ENCODE measurements at regions not wholly inside any gene's neighbourhood (a gene's known extent, or its start where the extent isn't known, plus 50 kb on each side); places are given as distances from the start of the nearest gene placed in this dataset.

DNA sequence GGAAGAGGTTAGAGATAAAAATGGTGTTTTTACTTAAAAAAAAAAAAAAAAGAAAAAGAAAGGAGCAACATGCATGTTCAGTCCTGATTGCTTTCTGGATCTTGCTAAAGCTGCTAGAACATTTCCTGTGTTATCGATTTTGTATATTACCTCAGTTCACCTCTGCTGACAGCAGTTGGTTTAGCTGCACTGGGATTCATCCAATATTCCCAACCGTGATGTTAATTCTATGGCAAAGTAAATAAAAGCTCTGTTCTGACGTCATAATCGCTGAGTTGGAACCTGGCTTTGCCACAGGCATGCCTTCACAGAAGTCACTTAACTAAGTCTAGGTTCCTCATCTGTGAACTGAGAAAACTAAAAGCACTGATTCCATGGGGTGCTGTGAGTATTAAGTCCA lies 90.7 kb upstream of the SORBS2 start:
- Histone ChIP-seq H3K36me3 (ENCODE audit: insufficient read depth, low read length) (no peaks in the 10 kb centered on the region), H4K20me1 (ENCODE audit: insufficient read depth) (no peaks in the 10 kb centered on the region), H3K9me2 (ENCODE audit: insufficient read depth, low read length) (no peaks in the 10 kb centered on the region), H3K27me3 (ENCODE audit: insufficient read depth, low read depth, low read length) (no peaks in the 10 kb centered on the region), H3F3A (ENCODE audit: insufficient read depth, low read length, poor library complexity, severe bottlenecking) (no peaks in the 10 kb centered on the region), H3K27ac (ENCODE audit: low read length) (no peak overlapping the region), H3K9ac (ENCODE audit: low read length) (no peak overlapping the region), H3K4me2 (ENCODE audit: low read length) (no peak overlapping the region), H3K9me3 (ENCODE audit: low read length) (no peaks in the 10 kb centered on the region), H3K79me2 (replicated peaks; ENCODE audit: insufficient read depth, low read length) (no peaks in the 10 kb centered on the region), H2AFZ (ENCODE audit: low read depth, low read length) (no peak overlapping the region), H3K4me3 (ENCODE audit: low read length) (no peak overlapping the region)
- TF ChIP-seq MXI1 (conservative IDR thresholded peaks at IDR 0.05; ENCODE audit: poor library complexity, severe bottlenecking) (no peak), EP300 (conservative IDR thresholded peaks at IDR 0.05; ENCODE audit: poor library complexity, severe bottlenecking) (no peak), SMC3 (conservative IDR thresholded peaks at IDR 0.05; ENCODE audit: poor library complexity) (no peak), CTCF (IDR thresholded peaks at IDR 0.05; ENCODE audit: poor library complexity, severe bottlenecking) (no peak), RAD21 (conservative IDR thresholded peaks at IDR 0.05) (no peak), REST (IDR thresholded peaks at IDR 0.05; ENCODE audit: borderline replicate concordance) (no peak), TAF1 (IDR thresholded peaks at IDR 0.05; ENCODE audit: low read depth) (no peak), EZH2 (IDR thresholded peaks at IDR 0.05; ENCODE audit: borderline replicate concordance, insufficient read depth, low read length, poor library complexity, severe bottlenecking) (no peak), POLR2AphosphoS5 (IDR thresholded peaks at IDR 0.05) (no peak)

GRCh38 chr4:185903205-185903604 lies 91.2 kb upstream of the SORBS2 start:
- Histone ChIP-seq H3K9ac (ENCODE audit: low read length) (no peak overlapping the region), H2AFZ (ENCODE audit: low read depth, low read length) (no peak overlapping the region), H3F3A (ENCODE audit: insufficient read depth, low read length, poor library complexity, severe bottlenecking) (no peaks in the 10 kb centered on the region), H3K4me3 (ENCODE audit: low read length) (no peak overlapping the region), H3K27ac (ENCODE audit: low read length) (no peak overlapping the region), H3K9me2 (ENCODE audit: insufficient read depth, low read length) (no peaks in the 10 kb centered on the region), H3K9me3 (ENCODE audit: low read length) (no peaks in the 10 kb centered on the region), H3K36me3 (ENCODE audit: insufficient read depth, low read length) (no peaks in the 10 kb centered on the region), H3K79me2 (replicated peaks; ENCODE audit: insufficient read depth, low read length) (no peaks in the 10 kb centered on the region), H3K4me2 (ENCODE audit: low read length) (no peak overlapping the region), H3K27me3 (ENCODE audit: insufficient read depth, low read depth, low read length) (no peaks in the 10 kb centered on the region), H4K20me1 (ENCODE audit: insufficient read depth) (no peaks in the 10 kb centered on the region)
- TF ChIP-seq CTCF (IDR thresholded peaks at IDR 0.05; ENCODE audit: poor library complexity, severe bottlenecking) = no peak
- TF ChIP-seq EP300 (conservative IDR thresholded peaks at IDR 0.05; ENCODE audit: poor library complexity, severe bottlenecking) = no peak
- TF ChIP-seq MXI1 (conservative IDR thresholded peaks at IDR 0.05; ENCODE audit: poor library complexity, severe bottlenecking) = no peak
- TF ChIP-seq EZH2 (IDR thresholded peaks at IDR 0.05; ENCODE audit: borderline replicate concordance, insufficient read depth, low read length, poor library complexity, severe bottlenecking) = no peak
- TF ChIP-seq TAF1 (IDR thresholded peaks at IDR 0.05; ENCODE audit: low read depth) = no peak
- TF ChIP-seq SMC3 (conservative IDR thresholded peaks at IDR 0.05; ENCODE audit: poor library complexity) = no peak
- TF ChIP-seq POLR2AphosphoS5 (IDR thresholded peaks at IDR 0.05) = no peak
- TF ChIP-seq REST (IDR thresholded peaks at IDR 0.05; ENCODE audit: borderline replicate concordance) = no peak
- TF ChIP-seq RAD21 (conservative IDR thresholded peaks at IDR 0.05) = no peak
